ENCODE measurements at regions not wholly inside any gene's neighbourhood (a gene's known extent, or its start where the extent isn't known, plus 50 kb on each side); places are given as distances from the start of the nearest gene placed in this dataset.

DNA sequence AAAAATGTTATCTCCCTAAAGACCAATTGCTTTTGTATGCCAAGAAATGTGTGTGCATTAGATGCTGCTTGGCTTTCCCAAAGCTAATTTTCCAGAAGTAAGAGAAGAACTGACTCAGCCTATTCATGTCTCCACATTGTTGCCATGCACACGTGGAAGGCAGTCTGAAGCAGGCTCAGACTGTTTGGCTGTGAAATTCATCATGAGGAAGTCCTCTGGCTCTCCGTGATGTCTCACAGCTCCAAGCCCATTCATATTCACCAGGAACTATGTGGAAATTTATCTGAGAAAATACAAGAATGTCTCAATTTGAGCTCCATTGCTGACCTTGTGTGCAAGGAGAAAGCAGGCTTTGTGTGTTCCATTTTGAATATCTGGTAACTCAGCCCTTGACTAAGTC lies 1022.2 kb upstream of the GJE1 start:
- TF ChIP-seq CTCF (IDR thresholded peaks at IDR 0.05; ENCODE audit: low read length) = no peak
- no peak for TF ChIP-seq EZH2phosphoT487 (IDR thresholded peaks at IDR 0.05; ENCODE audit: low read length)
